Central memory CD8-positive, alpha-beta T cell (primary cell): ENCODE measurements at regions not wholly inside any gene's neighbourhood (a gene's known extent, or its start where the extent isn't known, plus 50 kb on each side); places are given as distances from the start of the nearest gene placed in this dataset.
"Not testable (repeated sequence)": the region's sequence is repeated elsewhere in the genome, so short reads cannot be mapped to it uniquely, and the experiment has no call there.

Source experiments
- ATAC-seq: fragments of 150-1000 bp; cut with Tn5 transposase; replicated peaks from 2 replicates; pipeline ENCODE4 v1.10.0; 2022; ENCODE audit warnings: mild to moderate bottlenecking, moderate FRiP score, moderate number of reproducible peaks; ENCODE audit not compliant: poor library complexity, severe bottlenecking; ENCODE audit errors: extremely low read depth
- DNase-seq, 2 donors: peaks; one replicate each; pipeline ENCODE4 v3.0.0; 2021; ENCODE audit warnings: low spot score in 2 of 2
- H3K27ac Mint-ChIP-seq: one replicate; pipeline ENCODE4 v1.8.0; 2022; ENCODE audit warnings: low read depth, mild to moderate bottlenecking, moderate library complexity, mixed read lengths
- H3K27me3 Mint-ChIP-seq: one replicate; pipeline ENCODE4 v1.8.0; 2022; ENCODE audit warnings: mixed read lengths
- H3K36me3 Mint-ChIP-seq: one replicate; pipeline ENCODE4 v1.8.0; 2022; ENCODE audit warnings: mild to moderate bottlenecking, moderate library complexity, mixed read lengths; ENCODE audit not compliant: insufficient read depth
- H3K4me1 Mint-ChIP-seq: one replicate; pipeline ENCODE4 v1.8.0; 2022; ENCODE audit warnings: mixed read lengths
- H3K4me3 Mint-ChIP-seq: one replicate; pipeline ENCODE4 v1.8.0; 2022; ENCODE audit warnings: mild to moderate bottlenecking, moderate library complexity, mixed read lengths
- H3K9me3 Mint-ChIP-seq: one replicate; pipeline ENCODE4 v1.8.0; 2022; ENCODE audit warnings: mixed read lengths

DNA sequence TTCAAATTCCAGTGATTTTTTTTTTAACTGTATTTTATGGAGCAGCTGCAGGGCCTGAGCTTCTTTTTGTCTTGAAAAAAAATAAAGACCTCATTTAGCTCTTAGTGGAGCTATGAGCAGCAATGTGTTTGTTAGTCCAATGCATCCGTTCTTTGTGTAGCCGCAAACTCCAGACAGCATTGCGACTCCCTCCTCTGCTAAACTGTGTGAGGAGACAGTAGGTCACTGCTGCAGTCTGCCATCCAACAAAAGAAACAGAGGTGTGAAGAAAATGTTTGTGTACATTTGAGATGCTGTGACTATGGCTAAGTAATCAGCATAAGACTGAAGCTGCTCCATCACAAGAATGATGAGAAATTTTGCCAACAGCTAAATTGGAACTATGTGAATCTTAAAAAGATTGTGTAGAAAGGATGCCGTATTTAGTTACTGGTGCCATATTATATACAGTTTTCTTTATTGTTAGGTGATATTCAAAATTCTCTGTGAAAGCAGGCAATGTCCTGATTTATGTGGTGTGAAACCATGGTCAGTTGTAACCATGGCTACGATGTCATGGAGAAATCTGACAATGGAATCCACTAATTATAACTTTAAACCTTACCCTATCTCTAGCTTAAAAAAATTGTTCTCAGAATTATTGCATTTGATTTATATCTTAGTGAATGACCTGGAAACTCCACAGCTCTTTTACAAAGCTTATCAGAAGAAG is 428.8 kb upstream of the EPHA7 start:
- ATAC-seq, result no peak
- DNase-seq, result no peak
- no peaks in the 10 kb centered on the region for H3K27me3 Mint-ChIP-seq
- peaks cover 4% of the 10 kb centered on the region for H3K9me3 Mint-ChIP-seq
- H3K27ac Mint-ChIP-seq, result no peak overlapping the region
- no peaks in the 10 kb centered on the region for H3K4me1 Mint-ChIP-seq
- no peak overlapping the region for H3K4me3 Mint-ChIP-seq
- no peaks in the 10 kb centered on the region for H3K36me3 Mint-ChIP-seq

GRCh38 chr6:93842178-93842577 is 422.8 kb upstream of the EPHA7 start:
- no peak for ATAC-seq

GRCh38 chr6:93835451-93836145 is 416.2 kb upstream of the EPHA7 start:
- not testable (repeated sequence) for ATAC-seq, H3K27me3 Mint-ChIP-seq, H3K36me3 Mint-ChIP-seq, H3K4me3 Mint-ChIP-seq, DNase-seq, H3K4me1 Mint-ChIP-seq, H3K27ac Mint-ChIP-seq
- peaks cover 16% of the 10 kb centered on the region for H3K9me3 Mint-ChIP-seq

More at GRCh38 chr6:93842178-93842577, 422.8 kb upstream of the EPHA7 start:
- Mint-ChIP-seq H3K27me3 (no peaks in the 10 kb centered on the region), H3K4me1 (no peaks in the 10 kb centered on the region), H3K36me3 (no peaks in the 10 kb centered on the region), H3K4me3 (no peak overlapping the region), H3K9me3 (no peaks in the 10 kb centered on the region), H3K27ac (no peak overlapping the region)
- no peak for DNase-seq

DNA sequence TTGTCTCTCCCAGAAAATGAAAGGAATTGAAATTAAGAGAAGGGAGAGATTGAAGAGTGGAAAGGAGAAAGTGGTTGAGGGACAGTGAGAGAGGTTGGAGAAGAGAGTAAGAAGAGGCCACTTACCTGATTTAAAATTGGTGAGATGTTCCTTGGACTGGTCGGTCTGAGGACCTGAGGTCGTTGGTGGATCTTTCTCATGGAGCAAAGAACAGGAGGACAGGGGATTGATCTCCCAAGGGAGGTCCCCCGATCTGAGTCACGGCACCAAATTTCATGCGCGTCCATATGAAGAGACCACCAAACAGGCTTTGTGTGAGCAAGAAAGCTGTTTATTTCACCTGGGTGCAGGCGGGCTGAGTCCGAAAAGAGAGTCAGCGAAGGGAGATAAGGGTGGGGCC is 415.7 kb upstream of the EPHA7 start:
- ATAC-seq, H3K4me1 Mint-ChIP-seq, H3K4me3 Mint-ChIP-seq, H3K27ac Mint-ChIP-seq, H3K27me3 Mint-ChIP-seq, DNase-seq, H3K36me3 Mint-ChIP-seq: not testable (repeated sequence)
- peaks cover 18% of the 10 kb centered on the region for H3K9me3 Mint-ChIP-seq

DNA sequence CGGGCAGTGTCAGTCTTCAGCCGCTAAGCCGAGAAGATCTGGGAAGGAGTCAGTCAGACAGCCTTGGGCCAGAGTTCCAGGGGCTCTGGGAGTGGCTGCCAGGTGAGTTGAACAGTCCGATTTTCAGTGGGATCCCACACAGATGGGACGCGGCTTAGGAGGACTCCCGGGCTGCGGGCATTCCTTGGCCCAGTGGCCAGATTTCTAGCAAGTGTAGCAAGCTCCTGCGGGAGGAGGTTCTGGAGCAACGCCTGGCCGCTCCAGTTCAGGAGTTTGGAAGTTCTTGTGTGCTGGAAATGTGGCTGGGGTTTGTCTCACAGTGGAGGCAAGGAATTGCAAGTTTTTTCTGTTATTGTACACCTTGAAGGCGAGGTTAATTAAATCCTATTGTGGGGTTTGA is 414.0 kb upstream of the EPHA7 start:
- not testable (repeated sequence) for H3K4me3 Mint-ChIP-seq, ATAC-seq, H3K4me1 Mint-ChIP-seq, DNase-seq, H3K27ac Mint-ChIP-seq, H3K27me3 Mint-ChIP-seq, H3K36me3 Mint-ChIP-seq
- H3K9me3 Mint-ChIP-seq, result peaks cover 18% of the 10 kb centered on the region

GRCh38 chr6:93829757-93830156 is 410.4 kb upstream of the EPHA7 start:
- not testable (repeated sequence) for H3K27me3 Mint-ChIP-seq, H3K27ac Mint-ChIP-seq, H3K4me3 Mint-ChIP-seq, H3K4me1 Mint-ChIP-seq, DNase-seq, ATAC-seq, H3K36me3 Mint-ChIP-seq
- H3K9me3 Mint-ChIP-seq, result peaks cover 22% of the 10 kb centered on the region

DNA sequence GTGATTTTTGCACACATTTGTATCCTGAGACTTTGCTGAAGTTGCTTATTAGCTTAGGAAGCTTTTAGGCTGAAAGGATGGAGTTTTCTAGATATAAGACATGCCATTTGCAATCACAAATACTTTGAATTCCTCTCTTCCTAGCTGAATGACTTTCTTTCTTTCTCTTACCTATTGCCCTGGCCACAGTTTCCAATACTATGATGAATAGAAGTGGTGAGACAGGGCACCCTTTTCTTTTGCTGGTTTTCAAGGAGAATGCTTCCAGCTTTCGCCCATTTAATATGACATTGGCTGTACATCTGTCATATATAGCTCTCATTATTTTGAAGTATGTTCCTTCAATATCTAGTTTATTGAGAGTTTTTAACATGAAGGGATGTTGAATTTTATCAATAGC is 409.6 kb upstream of the EPHA7 start:
- ATAC-seq (no peak), DNase-seq (no peak)
- Mint-ChIP-seq H3K4me1 (no peaks in the 10 kb centered on the region), H3K4me3 (no peak overlapping the region), H3K27me3 (no peaks in the 10 kb centered on the region), H3K27ac (no peak overlapping the region), H3K36me3 (no peaks in the 10 kb centered on the region), H3K9me3 (peaks cover 15% of the 10 kb centered on the region)

DNA sequence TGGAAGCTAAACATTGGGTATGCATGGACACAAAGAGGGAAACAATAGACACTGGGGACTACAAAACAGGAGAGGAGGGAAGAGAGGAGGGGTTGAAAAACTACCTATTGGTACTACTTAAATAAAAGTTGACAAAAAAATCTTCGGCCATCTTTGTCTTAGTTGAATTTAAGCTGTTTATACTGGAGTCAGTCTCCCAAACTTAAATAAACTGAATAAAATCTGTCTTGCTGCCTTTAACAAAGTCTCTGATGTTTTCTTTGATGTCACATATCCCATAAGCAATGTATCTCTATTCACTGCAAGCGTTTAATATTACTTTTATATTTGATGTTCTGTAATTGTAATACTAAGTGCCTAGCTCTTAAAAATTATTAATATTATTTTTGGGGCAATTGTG is 409.2 kb upstream of the EPHA7 start:
- DNase-seq (no peak), ATAC-seq (no peak)
- no peaks in the 10 kb centered on the region for H3K36me3 Mint-ChIP-seq
- H3K27ac Mint-ChIP-seq, result no peak overlapping the region
- H3K9me3 Mint-ChIP-seq, result peaks cover 15% of the 10 kb centered on the region
- H3K4me1 Mint-ChIP-seq, result no peaks in the 10 kb centered on the region
- no peak overlapping the region for H3K4me3 Mint-ChIP-seq
- H3K27me3 Mint-ChIP-seq, result no peaks in the 10 kb centered on the region

DNA sequence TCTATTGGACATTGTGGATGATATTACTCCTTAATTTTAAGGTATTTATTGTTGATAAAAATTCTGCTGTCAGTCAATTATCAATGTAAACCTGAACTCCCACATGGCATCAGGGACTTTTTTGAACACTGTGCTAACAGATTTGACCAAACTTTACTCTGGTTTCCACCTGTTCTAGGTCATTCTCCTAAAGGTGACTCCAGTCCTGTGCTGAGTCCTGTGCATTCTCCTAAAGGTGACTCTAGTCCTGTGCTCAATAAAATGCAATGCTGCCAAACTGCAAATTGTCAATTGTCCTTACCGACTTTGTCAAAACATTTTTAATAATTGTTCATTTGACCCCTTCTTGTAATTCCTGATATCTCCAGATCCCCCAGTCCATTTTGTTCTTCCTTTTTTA is 408.4 kb upstream of the EPHA7 start:
- H3K27me3 Mint-ChIP-seq, result no peaks in the 10 kb centered on the region
- H3K27ac Mint-ChIP-seq, result no peak overlapping the region
- no peaks in the 10 kb centered on the region for H3K36me3 Mint-ChIP-seq
- H3K4me1 Mint-ChIP-seq, result no peaks in the 10 kb centered on the region
- H3K9me3 Mint-ChIP-seq, result peaks cover 15% of the 10 kb centered on the region
- ATAC-seq, result no peak
- DNase-seq, result no peak
- no peak overlapping the region for H3K4me3 Mint-ChIP-seq

GRCh38 chr6:93825950-93826349 is 406.6 kb upstream of the EPHA7 start:
- no peaks in the 10 kb centered on the region for H3K4me1 Mint-ChIP-seq
- H3K9me3 Mint-ChIP-seq, result peaks cover 16% of the 10 kb centered on the region
- no peak overlapping the region for H3K27ac Mint-ChIP-seq
- no peaks in the 10 kb centered on the region for H3K36me3 Mint-ChIP-seq
- H3K4me3 Mint-ChIP-seq, result no peak overlapping the region
- ATAC-seq, result no peak
- DNase-seq, result no peak
- H3K27me3 Mint-ChIP-seq, result no peaks in the 10 kb centered on the region

DNA sequence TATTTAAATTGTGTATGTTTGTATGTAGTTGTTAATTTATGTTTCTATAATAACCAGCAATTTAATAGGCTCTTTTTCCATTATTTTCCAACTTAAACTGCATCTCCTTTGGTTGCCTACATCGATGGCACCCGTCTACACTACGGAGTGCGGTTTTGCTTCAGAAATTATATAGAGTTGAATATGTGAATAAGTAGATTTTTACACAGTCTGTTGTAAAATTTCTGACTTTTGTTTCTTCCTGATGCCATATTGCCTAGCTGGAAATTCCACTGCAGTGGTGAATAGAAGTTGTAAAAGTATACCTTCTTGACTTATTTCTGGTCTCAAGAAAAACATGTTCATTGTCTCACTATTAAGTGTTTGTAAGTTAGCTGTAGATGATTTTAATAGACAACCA is 404.1 kb upstream of the EPHA7 start:
- Mint-ChIP-seq H3K4me1 (no peaks in the 10 kb centered on the region), H3K27me3 (no peaks in the 10 kb centered on the region)
- no peak for ATAC-seq

DNA sequence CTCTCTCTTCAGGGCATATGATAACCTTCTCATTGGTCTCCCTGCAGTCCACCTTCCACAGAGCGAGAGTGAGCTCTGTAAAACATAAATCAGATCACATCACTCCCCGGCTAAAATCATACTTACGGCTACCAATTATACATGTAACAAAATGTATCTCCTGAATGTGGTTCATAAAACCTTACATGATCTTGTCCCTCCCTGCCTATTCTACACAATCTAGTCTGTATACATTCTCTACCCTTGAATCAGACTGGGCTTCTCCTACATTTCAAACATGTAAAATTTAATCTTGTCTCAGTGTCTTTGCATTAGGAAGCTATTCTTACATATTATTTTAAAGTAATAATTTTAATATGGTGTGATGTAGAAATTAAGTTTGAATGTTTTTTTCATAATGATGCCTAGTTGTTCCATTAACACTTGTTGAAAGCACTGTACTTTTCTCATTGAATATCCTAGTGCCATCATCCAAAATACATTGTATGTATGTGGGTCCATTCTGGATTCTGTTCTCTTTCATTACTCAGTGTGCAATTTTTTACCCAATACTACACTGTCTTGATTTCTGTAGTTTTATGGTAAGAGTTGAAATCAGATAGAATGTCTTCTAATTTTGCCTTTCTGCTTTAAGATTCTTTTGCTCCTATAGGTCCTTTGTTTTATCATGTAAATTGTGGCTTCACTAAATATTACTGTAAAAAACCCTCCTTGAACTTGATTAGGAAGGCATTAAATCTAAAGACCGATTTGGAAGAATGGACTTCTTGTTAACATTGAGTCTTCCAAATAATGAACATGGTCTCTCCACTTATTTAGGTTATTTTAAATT is 403.3 kb upstream of the EPHA7 start:
- Mint-ChIP-seq H3K27ac (no peak overlapping the region), H3K27me3 (no peaks in the 10 kb centered on the region), H3K36me3 (no peaks in the 10 kb centered on the region), H3K4me1 (no peaks in the 10 kb centered on the region), H3K4me3 (no peak overlapping the region), H3K9me3 (peaks cover 11% of the 10 kb centered on the region)
- DNase-seq (no peak), ATAC-seq (no peak)

More for the DNA sequence above, 404.1 kb upstream of the EPHA7 start:
- Mint-ChIP-seq H3K27ac (no peak overlapping the region), H3K36me3 (no peaks in the 10 kb centered on the region), H3K4me3 (no peak overlapping the region), H3K9me3 (peaks cover 11% of the 10 kb centered on the region)
- no peak for DNase-seq
